HEK293 (cell line): ENCODE measurements at regions not wholly inside any gene's neighbourhood (a gene's known extent, or its start where the extent isn't known, plus 50 kb on each side); places are given as distances from the start of the nearest gene placed in this dataset.

Experiments
- CTCF ChIA-PET: fragments of 350-600 bp; formaldehyde crosslinking; extraction: SDS; loops from one replicate; lab custom pipeline; 2021; ENCODE audit warnings: antibody characterized with exemption; lab: Yijun Ruan, JAX
- POLR2A ChIA-PET: fragments of 300-600 bp; formaldehyde crosslinking; extraction: SDS; loops from one replicate; lab custom pipeline; 2020; ENCODE audit warnings: antibody characterized with exemption, inconsistent platforms; lab: Yijun Ruan, JAX
- H3K27ac ChIP-seq: fragments of 200-500 bp; sonication (Bioruptor generic); 2 replicates; pipeline ENCODE4 v1.5.1; 2014; ENCODE audit warnings: low read depth, low read length, control low read depth, inconsistent platforms; ENCODE audit errors: extremely low read depth
- H3K36me3 ChIP-seq, 2 experiments: fragments of 200-500 bp in 1 of 2; sonication (Bioruptor generic) in 1 of 2; 1 replicate in 1 of 2; 2 replicates in 1 of 2; pipeline ENCODE4 v1.5.1; 2014 to 2017; ENCODE audit warnings: inconsistent platforms in 2 of 2, low read length in 2 of 2; ENCODE audit not compliant: control insufficient read depth in 2 of 2, insufficient read depth in 1 of 2
- H3K4me1 ChIP-seq: fragments of 200-500 bp; sonication (Bioruptor generic); 2 replicates; pipeline ENCODE4 v1.5.1; 2014; ENCODE audit warnings: mild to moderate bottlenecking, low read length, inconsistent platforms; ENCODE audit not compliant: control insufficient read depth, insufficient read depth
- H3K4me3 ChIP-seq: 2 replicates; pipeline ENCODE4 v1.5.1; 2011; ENCODE audit warnings: low read depth, mild to moderate bottlenecking, control low read depth, low read length, moderate library complexity
- H3K9me3 ChIP-seq: fragments of 200-500 bp; sonication (Bioruptor generic); 2 replicates; pipeline ENCODE4 v1.5.1; 2014; ENCODE audit warnings: low read depth, low read length, inconsistent platforms; ENCODE audit not compliant: control insufficient read depth, insufficient read depth
- FEZF1 ChIP-seq: fragments of 450-650 bp; formaldehyde crosslinking; IDR thresholded peaks from 2 replicates; pipeline ENCODE4 v1.5.1; 2016; ENCODE audit warnings: missing biosample characterization, missing genetic modification characterization
- KLF1 ChIP-seq: fragments of 450-650 bp; formaldehyde crosslinking; IDR thresholded peaks from 2 replicates; pipeline ENCODE4 v1.5.1; 2016; ENCODE audit warnings: missing biosample characterization, missing genetic modification characterization
- KLF16 ChIP-seq: fragments of 450-650 bp; formaldehyde crosslinking; IDR thresholded peaks from 2 replicates; pipeline ENCODE4 v1.5.1; 2017; ENCODE audit warnings: missing biosample characterization, missing genetic modification characterization
- KLF8 ChIP-seq: fragments of 450-650 bp; formaldehyde crosslinking; IDR thresholded peaks from 2 replicates; pipeline ENCODE4 v1.5.1; 2016; ENCODE audit warnings: missing biosample characterization, missing genetic modification characterization
- MZF1 ChIP-seq: fragments of 450-650 bp; formaldehyde crosslinking; IDR thresholded peaks from 2 replicates; pipeline ENCODE4 v1.5.1; 2017; ENCODE audit warnings: missing biosample characterization, missing genetic modification characterization, borderline replicate concordance
- PRDM1 ChIP-seq: fragments of 450-650 bp; formaldehyde crosslinking; IDR thresholded peaks from 2 replicates; pipeline ENCODE4; 2016; ENCODE audit warnings: missing biosample characterization, missing genetic modification characterization
- SCRT1 ChIP-seq: fragments of 450-650 bp; formaldehyde crosslinking; IDR thresholded peaks from 2 replicates; pipeline ENCODE4 v1.5.1; 2016; ENCODE audit warnings: missing biosample characterization, missing genetic modification characterization, borderline replicate concordance
- SCRT2 ChIP-seq: fragments of 450-650 bp; formaldehyde crosslinking; IDR thresholded peaks from 2 replicates; pipeline ENCODE4 v1.5.1; 2016; ENCODE audit warnings: missing biosample characterization, missing genetic modification characterization
- YY1 ChIP-seq: fragments of 450-650 bp; formaldehyde crosslinking; IDR thresholded peaks from 2 replicates; pipeline ENCODE4 v1.5.1; 2018; ENCODE audit warnings: missing biosample characterization, missing genetic modification characterization
- ZBTB21 ChIP-seq: fragments of 450-650 bp; formaldehyde crosslinking; IDR thresholded peaks from 2 replicates; pipeline ENCODE4 v1.5.1; 2017; ENCODE audit warnings: missing biosample characterization, missing genetic modification characterization
- ZFHX2 ChIP-seq: fragments of 450-650 bp; formaldehyde crosslinking; conservative IDR thresholded peaks from 2 replicates; pipeline ENCODE4 v1.5.1; 2016; ENCODE audit warnings: missing biosample characterization, missing genetic modification characterization
- ZFP69B ChIP-seq: fragments of 450-650 bp; formaldehyde crosslinking; IDR thresholded peaks from 2 replicates; pipeline ENCODE4 v1.5.1; 2016; ENCODE audit warnings: missing biosample characterization, missing genetic modification characterization
- ZNF138 ChIP-seq: fragments of 450-650 bp; formaldehyde crosslinking; IDR thresholded peaks from 2 replicates; pipeline ENCODE4 v1.5.1; 2016; ENCODE audit warnings: missing biosample characterization, missing genetic modification characterization, borderline replicate concordance
- ZNF221 ChIP-seq: fragments of 450-650 bp; formaldehyde crosslinking; IDR thresholded peaks from 2 replicates; pipeline ENCODE4 v1.5.1; 2017; ENCODE audit warnings: missing biosample characterization, missing genetic modification characterization, borderline replicate concordance
- ZNF248 ChIP-seq: fragments of 450-650 bp; formaldehyde crosslinking; IDR thresholded peaks from 2 replicates; pipeline ENCODE4 v1.5.1; 2017; ENCODE audit warnings: missing biosample characterization, missing genetic modification characterization
- ZNF266 ChIP-seq: fragments of 450-650 bp; formaldehyde crosslinking; IDR thresholded peaks from 2 replicates; pipeline ENCODE4 v1.5.1; 2016; ENCODE audit warnings: missing biosample characterization, missing genetic modification characterization, low read depth
- ZNF510 ChIP-seq: fragments of 450-650 bp; formaldehyde crosslinking; IDR thresholded peaks from 2 replicates; pipeline ENCODE4 v1.5.1; 2018; ENCODE audit warnings: mild to moderate bottlenecking, missing genetic modification characterization, missing biosample characterization; ENCODE audit not compliant: insufficient replicate concordance
- ZNF530 ChIP-seq: fragments of 450-650 bp; formaldehyde crosslinking; IDR thresholded peaks from 2 replicates; pipeline ENCODE4 v1.5.1; 2016; ENCODE audit warnings: low read depth, missing biosample characterization, missing genetic modification characterization
- ZNF544 ChIP-seq: fragments of 450-650 bp; formaldehyde crosslinking; IDR thresholded peaks from 2 replicates; pipeline ENCODE4 v1.5.0; 2017; ENCODE audit warnings: missing biosample characterization, missing genetic modification characterization
- ZNF560 ChIP-seq: fragments of 450-650 bp; formaldehyde crosslinking; IDR thresholded peaks from 2 replicates; pipeline ENCODE4 v1.5.1; 2017; ENCODE audit warnings: missing biosample characterization, missing genetic modification characterization, borderline replicate concordance
- ZNF624 ChIP-seq: fragments of 450-650 bp; formaldehyde crosslinking; IDR thresholded peaks from 2 replicates; pipeline ENCODE4 v1.5.1; 2017; ENCODE audit warnings: missing biosample characterization, missing genetic modification characterization
- ZNF629 ChIP-seq: fragments of 450-650 bp; formaldehyde crosslinking; IDR thresholded peaks from 2 replicates; pipeline ENCODE4 v1.5.1; 2017; ENCODE audit warnings: missing biosample characterization, missing genetic modification characterization
- ZNF664 ChIP-seq: fragments of 450-650 bp; formaldehyde crosslinking; IDR thresholded peaks from 2 replicates; pipeline ENCODE4 v1.5.1; 2016; ENCODE audit warnings: missing biosample characterization, missing genetic modification characterization
- ZNF677 ChIP-seq: fragments of 450-650 bp; IDR thresholded peaks from 2 replicates; pipeline ENCODE4 v1.5.0; 2018; ENCODE audit warnings: missing biosample characterization, mild to moderate bottlenecking, missing genetic modification characterization, moderate library complexity
- ZNF837 ChIP-seq: fragments of 450-650 bp; formaldehyde crosslinking; IDR thresholded peaks from 2 replicates; pipeline ENCODE4 v1.5.1; 2016; ENCODE audit warnings: missing biosample characterization, missing genetic modification characterization
- ZNF843 ChIP-seq: fragments of 450-650 bp; formaldehyde crosslinking; IDR thresholded peaks from 2 replicates; pipeline ENCODE4 v1.5.1; 2016; ENCODE audit warnings: missing biosample characterization, missing genetic modification characterization
- TF ChIP-seq, protein P1 (sequence below): fragments of 450-650 bp; formaldehyde crosslinking; IDR thresholded peaks from 2 replicates; pipeline ENCODE4 v1.5.1; 2016; ENCODE audit warnings: missing biosample characterization, missing genetic modification characterization, borderline replicate concordance
- TF ChIP-seq, protein P2 (sequence below): fragments of 450-650 bp; formaldehyde crosslinking; IDR thresholded peaks from 2 replicates; pipeline ENCODE4 v1.5.1; 2016; ENCODE audit warnings: missing biosample characterization, missing genetic modification characterization

DNA sequence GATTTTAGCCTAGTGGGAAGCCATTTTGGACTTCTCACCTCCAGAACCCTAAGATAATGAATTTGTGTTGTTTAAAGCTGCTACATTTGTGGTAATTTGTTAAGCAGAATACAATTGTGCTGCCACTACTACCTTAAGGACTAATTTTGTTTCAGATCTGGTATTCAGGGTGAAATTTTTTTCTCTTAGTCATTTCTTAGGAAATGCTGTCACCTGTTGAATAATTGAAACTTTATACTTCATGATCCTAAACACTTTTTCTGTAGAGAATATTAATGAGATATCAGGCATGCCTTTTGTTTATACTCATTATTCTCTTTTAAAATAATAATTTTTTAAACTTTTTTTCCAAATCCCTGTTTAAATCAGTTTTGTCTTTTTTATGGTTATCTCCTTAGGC, 246.8 kb downstream of the TGFB2 start:
- H3K36me3 ChIP-seq = no peaks in the 10 kb centered on the region
- POLR2A ChIA-PET = no interaction called here
- H3K9me3 ChIP-seq = no peaks in the 10 kb centered on the region
- H3K27ac ChIP-seq = no peak overlapping the region
- TF ChIP-seq, protein P1, sequence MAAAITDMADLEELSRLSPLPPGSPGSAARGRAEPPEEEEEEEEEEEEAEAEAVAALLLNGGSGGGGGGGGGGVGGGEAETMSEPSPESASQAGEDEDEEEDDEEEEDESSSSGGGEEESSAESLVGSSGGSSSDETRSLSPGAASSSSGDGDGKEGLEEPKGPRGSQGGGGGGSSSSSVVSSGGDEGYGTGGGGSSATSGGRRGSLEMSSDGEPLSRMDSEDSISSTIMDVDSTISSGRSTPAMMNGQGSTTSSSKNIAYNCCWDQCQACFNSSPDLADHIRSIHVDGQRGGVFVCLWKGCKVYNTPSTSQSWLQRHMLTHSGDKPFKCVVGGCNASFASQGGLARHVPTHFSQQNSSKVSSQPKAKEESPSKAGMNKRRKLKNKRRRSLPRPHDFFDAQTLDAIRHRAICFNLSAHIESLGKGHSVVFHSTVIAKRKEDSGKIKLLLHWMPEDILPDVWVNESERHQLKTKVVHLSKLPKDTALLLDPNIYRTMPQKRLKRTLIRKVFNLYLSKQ (tag by site-specific recombination) = no peak
- TF ChIP-seq SCRT2 (peak; percentile 65), SCRT1 (tag by site-specific recombination) (0 out of 2 replicates have a peak, but pooled peaks have one; percentile 27)
- TF ChIP-seq, all 188 proteins: peak for 2
- CTCF ChIA-PET = no interaction called here
- no peaks in the 10 kb centered on the region for H3K4me1 ChIP-seq
- H3K4me3 ChIP-seq = no peak overlapping the region

DNA sequence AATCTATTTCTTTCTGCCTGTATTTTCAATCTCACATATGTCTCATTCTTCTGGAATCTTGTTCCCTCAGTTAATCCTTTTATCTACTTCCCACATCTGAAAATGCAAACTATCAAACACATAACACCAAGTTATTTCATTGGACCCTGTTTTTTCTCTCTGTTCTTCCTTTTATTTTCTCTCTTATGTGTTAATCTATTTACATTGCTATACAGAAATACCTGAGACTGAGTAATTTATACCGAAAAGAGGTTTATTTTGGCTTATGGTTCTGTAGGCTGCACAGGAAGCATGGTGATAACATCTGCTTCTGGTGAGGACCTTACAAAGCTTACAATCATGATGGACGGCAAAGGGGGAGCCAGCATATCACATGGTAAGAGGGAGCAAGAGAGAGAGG, 247.6 kb downstream of the TGFB2 start:
- H3K27ac ChIP-seq = no peak overlapping the region
- ChIA-PET CTCF (no interaction called here), POLR2A (no interaction called here)
- TF ChIP-seq ZNF266 (tag by site-specific recombination) = no peak
- TF ChIP-seq KLF8 (tag by site-specific recombination) = no peak
- no peak for TF ChIP-seq ZNF624 (tag by site-specific recombination)
- TF ChIP-seq ZNF138 (tag by site-specific recombination) = no peak
- no peak for TF ChIP-seq YY1 (tag by site-specific recombination)
- TF ChIP-seq FEZF1 (tag by site-specific recombination) = no peak
- no peak for TF ChIP-seq ZBTB21 (tag by site-specific recombination)
- no peaks in the 10 kb centered on the region for H3K36me3 ChIP-seq
- H3K4me3 ChIP-seq = no peak overlapping the region
- no peaks in the 10 kb centered on the region for H3K4me1 ChIP-seq
- H3K9me3 ChIP-seq = no peaks in the 10 kb centered on the region

DNA sequence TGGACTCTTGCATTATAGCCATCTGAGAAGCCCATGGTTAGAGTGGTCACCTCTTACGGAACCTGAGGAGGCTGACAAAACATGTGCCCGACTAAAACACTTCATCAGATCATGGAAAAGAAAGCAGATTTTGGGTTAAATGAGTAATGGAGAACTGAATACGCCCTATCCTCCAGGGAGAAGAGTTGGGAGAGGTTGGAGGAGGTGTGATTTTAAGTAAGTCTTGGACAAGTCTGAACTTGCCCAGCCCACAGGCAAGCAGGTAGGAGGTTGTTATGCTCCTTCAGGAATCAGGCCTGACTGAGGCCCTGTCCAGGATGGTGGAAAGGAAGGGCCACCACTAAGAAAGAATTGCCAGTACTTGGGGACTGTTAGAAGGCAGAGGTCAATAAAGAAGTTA, 255.8 kb downstream of the TGFB2 start:
- Histone ChIP-seq H3K4me1 (no peaks in the 10 kb centered on the region), H3K36me3 (no peaks in the 10 kb centered on the region), H3K4me3 (no peak overlapping the region), H3K27ac (no peak overlapping the region), H3K9me3 (no peaks in the 10 kb centered on the region)
- TF ChIP-seq ZNF544 (no peak), ZNF530 (tag by site-specific recombination) (no peak), KLF1 (tag by site-specific recombination) (no peak), ZNF629 (tag by site-specific recombination) (no peak), ZFHX2 (tag by site-specific recombination) (peak; percentile 42; the same call in 1 of the 2 replicates)
- ChIA-PET POLR2A (no interaction called here), CTCF (no interaction called here)

DNA sequence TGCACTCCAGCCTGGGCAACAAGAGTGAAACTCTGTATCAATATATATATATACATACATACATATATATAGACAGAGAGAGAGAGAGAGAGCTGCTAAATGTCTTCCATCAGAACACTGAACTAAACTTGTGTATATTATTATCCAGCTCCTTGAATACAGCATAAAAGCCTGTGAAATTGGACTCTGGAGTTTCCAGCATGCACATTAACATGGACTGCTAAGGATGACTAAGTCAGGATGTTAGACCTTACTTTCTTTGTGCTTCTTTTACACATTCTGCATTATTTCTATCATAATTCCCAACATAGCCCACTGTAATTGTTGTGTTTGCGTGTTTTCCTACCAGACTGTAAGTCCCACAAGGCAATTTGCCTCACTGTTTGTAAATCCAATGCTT, 259.1 kb downstream of the TGFB2 start:
- Histone ChIP-seq H3K27ac (no peak overlapping the region), H3K9me3 (no peaks in the 10 kb centered on the region), H3K4me1 (no peaks in the 10 kb centered on the region), H3K4me3 (no peak overlapping the region), H3K36me3 (no peaks in the 10 kb centered on the region)
- ChIA-PET POLR2A (no interaction called here), CTCF (interaction anchor here (0.6 to 0.7 kb wide), 2 partner anchors 168 to 239 kb away, joined by 3 to 4 read pairs; no protein-coding TSS in a partner anchor)
- TF ChIP-seq KLF1 (tag by site-specific recombination) = no peak
- no peak for TF ChIP-seq ZFP69B
- TF ChIP-seq KLF16 (tag by site-specific recombination) = no peak
- no peak for TF ChIP-seq ZNF221 (tag by site-specific recombination)
- TF ChIP-seq SCRT2 = no peak
- TF ChIP-seq, protein P2, sequence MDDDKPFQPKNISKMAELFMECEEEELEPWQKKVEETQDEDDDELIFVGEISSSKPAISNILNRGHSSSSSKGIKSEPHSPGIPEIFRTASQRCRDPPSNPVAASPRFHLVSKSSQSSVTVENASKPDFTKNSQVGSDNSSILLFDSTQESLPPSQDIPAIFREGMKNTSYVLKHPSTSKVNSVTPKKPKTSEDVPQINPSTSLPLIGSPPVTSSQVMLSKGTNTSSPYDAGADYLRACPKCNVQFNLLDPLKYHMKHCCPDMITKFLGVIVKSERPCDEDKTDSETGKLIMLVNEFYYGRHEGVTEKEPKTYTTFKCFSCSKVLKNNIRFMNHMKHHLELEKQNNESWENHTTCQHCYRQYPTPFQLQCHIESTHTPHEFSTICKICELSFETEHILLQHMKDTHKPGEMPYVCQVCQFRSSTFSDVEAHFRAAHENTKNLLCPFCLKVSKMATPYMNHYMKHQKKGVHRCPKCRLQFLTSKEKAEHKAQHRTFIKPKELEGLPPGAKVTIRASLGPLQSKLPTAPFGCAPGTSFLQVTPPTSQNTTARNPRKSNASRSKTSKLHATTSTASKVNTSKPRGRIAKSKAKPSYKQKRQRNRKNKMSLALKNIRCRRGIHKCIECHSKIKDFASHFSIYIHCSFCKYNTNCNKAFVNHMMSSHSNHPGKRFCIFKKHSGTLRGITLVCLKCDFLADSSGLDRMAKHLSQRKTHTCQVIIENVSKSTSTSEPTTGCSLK (tag by site-specific recombination) = no peak
- no peak for TF ChIP-seq ZNF248 (tag by site-specific recombination)
- no peak for TF ChIP-seq ZNF677
- no peak for TF ChIP-seq ZNF664
- TF ChIP-seq ZNF510 (tag by site-specific recombination) = no peak
- TF ChIP-seq MZF1 (tag by site-specific recombination) = no peak
- no peak for TF ChIP-seq ZNF560 (tag by site-specific recombination)
- no peak for TF ChIP-seq PRDM1 (tag by site-specific recombination)
- TF ChIP-seq ZNF843 (tag by site-specific recombination) = no peak
- TF ChIP-seq ZNF837 (tag by site-specific recombination) = no peak
